PC-3 (cell line): ENCODE measurements at regions not wholly inside any gene's neighbourhood (a gene's known extent, or its start where the extent isn't known, plus 50 kb on each side); places are given as distances from the start of the nearest gene placed in this dataset.

Experiments
- ATAC-seq: fragments of 200-7000 bp; cut with Tn5 transposase; 2 replicates; pipeline ENCODE4 v1.9.1; 2020; ENCODE audit warnings: mild to moderate bottlenecking, moderate library complexity
- BruUV-seq: library from RNA; stranded (reverse); fragments of 400-500 nt; replicated peaks from 2 replicates; lab custom pipeline; 2021; lab: Mats Ljungman, UMichigan
- CTCF ChIA-PET: fragments of 300-600 bp; sonication (Branson Sonifier 250); formaldehyde crosslinking; loops from one replicate; lab custom pipeline; 2022; ENCODE audit warnings: antibody characterized with exemption; lab: Charles Lee
- POLR2A ChIA-PET: fragments of 300-600 bp; sonication (Branson Sonifier 250); formaldehyde crosslinking; loops from one replicate; lab custom pipeline; 2022; ENCODE audit warnings: antibody characterized with exemption; ENCODE audit not compliant: unreplicated experiment; lab: Charles Lee
- DNase-seq: peaks from one replicate; pipeline ENCODE4 v3.0.0-alpha.2; 2015
- H2AFZ ChIP-seq: fragments of 300-600 bp; sonication (generic); 2 replicates; pipeline ENCODE4 v1.6.0; 2016; ENCODE audit warnings: antibody characterized with exemption, low read length
- H3F3A ChIP-seq: fragments of 300-600 bp; sonication (generic); one replicate; pipeline ENCODE4 v1.6.0; 2017; ENCODE audit warnings: antibody characterized with exemption, low read length, control low read depth, mild to moderate bottlenecking; ENCODE audit not compliant: unreplicated experiment
- H3K27ac ChIP-seq: fragments of 300-600 bp; sonication (generic); 2 replicates; pipeline ENCODE4 v1.5.1; 2016; ENCODE audit warnings: mild to moderate bottlenecking, low read length
- H3K27me3 ChIP-seq: fragments of 300-600 bp; sonication (generic); 2 replicates; pipeline ENCODE4 v1.6.1; 2016; ENCODE audit warnings: low read length, mixed read lengths
- H3K36me3 ChIP-seq: fragments of 300-600 bp; sonication (generic); 2 replicates; pipeline ENCODE4 v1.6.1; 2016; ENCODE audit warnings: low read depth, mixed run types, low read length, mixed read lengths
- H3K4me1 ChIP-seq: fragments of 300-600 bp; sonication (generic); 2 replicates; pipeline ENCODE4 v1.5.1; 2016; ENCODE audit warnings: low read length; ENCODE audit not compliant: insufficient read depth
- H3K4me2 ChIP-seq: fragments of 300-600 bp; sonication (generic); 2 replicates; pipeline ENCODE4 v1.6.0; 2016; ENCODE audit warnings: low read length
- H3K4me3 ChIP-seq: fragments of 300-600 bp; sonication (generic); 2 replicates; pipeline ENCODE4 v1.5.1; 2016; ENCODE audit warnings: mild to moderate bottlenecking, low read length, mixed read lengths
- H3K79me2 ChIP-seq: fragments of 300-600 bp; sonication (generic); 2 replicates; pipeline ENCODE4 v1.6.1; 2017; ENCODE audit warnings: low read length, mixed read lengths
- H3K9ac ChIP-seq: fragments of 300-600 bp; sonication (generic); 2 replicates; pipeline ENCODE4 v1.6.0; 2016; ENCODE audit warnings: mild to moderate bottlenecking, low read length
- H3K9me2 ChIP-seq: fragments of 300-600 bp; sonication (generic); replicated peaks from 2 replicates; pipeline ENCODE4 v1.6.1; 2016; ENCODE audit warnings: mixed run types, low read length, mixed read lengths
- H3K9me3 ChIP-seq: fragments of 300-600 bp; sonication (generic); 2 replicates; pipeline ENCODE4 v1.6.1; 2016; ENCODE audit warnings: low read length, mixed read lengths
- H4K20me1 ChIP-seq: fragments of 300-600 bp; sonication (generic); 2 replicates; pipeline ENCODE4 v1.6.1; 2016; ENCODE audit warnings: low read length, mixed read lengths
- EZH2 ChIP-seq: fragments of 300-600 bp; sonication (generic); IDR thresholded peaks from one replicate; pipeline ENCODE4 v1.6.1; 2017; ENCODE audit warnings: antibody characterized with exemption, mild to moderate bottlenecking, low read length; ENCODE audit not compliant: unreplicated experiment
- EZH2phosphoT487 ChIP-seq: fragments of 300-600 bp; sonication (generic); IDR thresholded peaks from 2 replicates; pipeline ENCODE4 v1.6.1; 2018; ENCODE audit warnings: mild to moderate bottlenecking, antibody characterized with exemption, low read length, borderline replicate concordance
- intact Hi-C: fragments of 100-400 bp; cut with micrococcal nuclease; formaldehyde crosslinking; loops from 2 replicates; pipeline ENCODE4 v1.9.0; 2023
- TF ChIP-seq, protein P1 (sequence below): fragments of 300-600 bp; sonication (generic); conservative IDR thresholded peaks from 2 replicates; pipeline ENCODE4 v1.5.1; 2017; ENCODE audit warnings: antibody characterized with exemption, low read depth, mild to moderate bottlenecking, low read length

DNA sequence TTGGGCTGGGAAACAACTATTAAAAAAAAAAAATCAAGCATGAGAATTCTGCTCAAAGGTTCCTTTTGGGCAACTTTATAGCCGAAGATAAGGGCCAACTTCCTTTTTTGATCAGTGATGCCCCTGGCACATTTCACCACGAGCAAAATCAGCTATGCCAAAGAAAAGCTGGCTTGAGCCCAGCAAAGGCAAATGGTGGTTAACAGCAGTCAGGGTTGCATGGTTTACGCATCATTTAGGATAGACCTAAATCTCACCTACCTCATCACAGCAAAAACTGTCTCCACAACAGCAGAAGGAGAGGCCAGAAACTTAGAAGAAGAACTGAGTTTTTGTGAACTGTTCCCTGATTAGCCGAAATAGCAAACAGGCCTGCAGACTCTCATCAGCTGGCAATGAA, 220.1 kb upstream of the CDIN1 start:
- H3K9me3 ChIP-seq, result no peaks in the 10 kb centered on the region
- no peak overlapping the region for H3K9ac ChIP-seq
- H3K36me3 ChIP-seq, result no peaks in the 10 kb centered on the region
- TF ChIP-seq, protein P1, sequence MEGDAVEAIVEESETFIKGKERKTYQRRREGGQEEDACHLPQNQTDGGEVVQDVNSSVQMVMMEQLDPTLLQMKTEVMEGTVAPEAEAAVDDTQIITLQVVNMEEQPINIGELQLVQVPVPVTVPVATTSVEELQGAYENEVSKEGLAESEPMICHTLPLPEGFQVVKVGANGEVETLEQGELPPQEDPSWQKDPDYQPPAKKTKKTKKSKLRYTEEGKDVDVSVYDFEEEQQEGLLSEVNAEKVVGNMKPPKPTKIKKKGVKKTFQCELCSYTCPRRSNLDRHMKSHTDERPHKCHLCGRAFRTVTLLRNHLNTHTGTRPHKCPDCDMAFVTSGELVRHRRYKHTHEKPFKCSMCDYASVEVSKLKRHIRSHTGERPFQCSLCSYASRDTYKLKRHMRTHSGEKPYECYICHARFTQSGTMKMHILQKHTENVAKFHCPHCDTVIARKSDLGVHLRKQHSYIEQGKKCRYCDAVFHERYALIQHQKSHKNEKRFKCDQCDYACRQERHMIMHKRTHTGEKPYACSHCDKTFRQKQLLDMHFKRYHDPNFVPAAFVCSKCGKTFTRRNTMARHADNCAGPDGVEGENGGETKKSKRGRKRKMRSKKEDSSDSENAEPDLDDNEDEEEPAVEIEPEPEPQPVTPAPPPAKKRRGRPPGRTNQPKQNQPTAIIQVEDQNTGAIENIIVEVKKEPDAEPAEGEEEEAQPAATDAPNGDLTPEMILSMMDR, result no peak
- TF ChIP-seq EZH2phosphoT487, result no peak
- TF ChIP-seq EZH2, result no peak
- ChIA-PET CTCF (no interaction called here), POLR2A (no interaction called here)
- no peak for ATAC-seq
- no peak overlapping the region for H3K4me3 ChIP-seq
- no TSS peak for BruUV-seq
- H3K4me2 ChIP-seq, result no peak overlapping the region
- H3F3A ChIP-seq, result no peaks in the 10 kb centered on the region
- H3K79me2 ChIP-seq, result no peaks in the 10 kb centered on the region
- H2AFZ ChIP-seq, result no peak overlapping the region
- intact Hi-C loops, result no loop called here
- H4K20me1 ChIP-seq, result no peaks in the 10 kb centered on the region
- DNase-seq, result no peak
- no peak overlapping the region for H3K27ac ChIP-seq
- no peaks in the 10 kb centered on the region for H3K27me3 ChIP-seq
- H3K4me1 ChIP-seq, result peaks cover 7% of the 10 kb centered on the region; the same call in 1 of the 2 replicates
- H3K9me2 ChIP-seq, result no peaks in the 10 kb centered on the region

DNA sequence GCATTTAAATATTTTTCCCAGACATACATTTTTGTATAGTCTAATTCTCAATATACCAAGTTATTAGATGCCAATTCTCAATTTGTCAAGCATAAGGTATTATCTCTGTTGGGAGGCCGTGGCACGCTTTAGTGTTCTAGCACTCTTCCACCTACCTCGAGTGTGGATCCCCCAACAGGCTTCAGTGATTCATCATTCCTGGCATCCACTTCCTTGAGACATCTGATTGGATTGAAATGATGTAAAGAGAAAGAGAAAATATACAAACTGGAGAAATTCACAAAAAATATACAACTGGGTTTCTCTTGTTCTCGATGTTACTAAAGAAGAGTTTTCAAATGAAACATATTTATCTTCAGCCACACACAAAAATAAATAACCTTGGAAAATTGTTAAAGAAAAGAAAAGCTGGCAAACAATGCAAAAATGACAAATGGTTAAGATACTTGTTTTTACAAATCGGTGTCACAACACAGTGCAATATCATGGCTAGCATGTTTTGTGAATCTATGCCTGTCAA, 218.0 kb upstream of the CDIN1 start:
- H3K4me1 ChIP-seq, result peaks cover 7% of the 10 kb centered on the region; the same call in 1 of the 2 replicates

DNA sequence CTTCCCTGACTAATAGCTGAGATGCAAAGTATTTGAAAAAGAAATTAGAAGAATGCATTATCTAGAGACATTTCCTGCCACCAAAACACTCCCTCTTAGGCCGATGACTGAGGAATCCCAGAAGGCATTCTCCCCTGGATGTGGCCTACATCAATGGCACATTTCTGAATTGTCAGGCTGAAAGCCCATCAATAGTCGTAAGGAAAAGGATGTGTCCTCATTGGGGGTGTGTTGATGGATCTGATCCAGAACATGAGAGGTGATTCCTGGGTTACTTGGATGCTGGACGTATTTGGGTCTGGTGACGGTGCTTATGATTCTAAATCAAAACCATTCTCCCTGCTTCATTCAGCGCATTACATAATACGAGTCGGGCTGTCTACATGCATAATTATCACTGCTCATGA, 216.9 kb upstream of the CDIN1 start:
- no peaks in the 10 kb centered on the region for H3K27me3 ChIP-seq
- no peaks in the 10 kb centered on the region for H3K9me2 ChIP-seq
- H3K4me3 ChIP-seq, result no peak overlapping the region
- intact Hi-C loops, result no loop called here
- no peak overlapping the region for H3K27ac ChIP-seq
- no peaks in the 10 kb centered on the region for H3K36me3 ChIP-seq
- H3F3A ChIP-seq, result no peaks in the 10 kb centered on the region
- TF ChIP-seq EZH2, result no peak
- TF ChIP-seq, protein P1, result no peak
- TF ChIP-seq EZH2phosphoT487, result no peak
- no peaks in the 10 kb centered on the region for H4K20me1 ChIP-seq
- ChIA-PET POLR2A (no interaction called here), CTCF (no interaction called here)
- BruUV-seq, result no TSS peak
- H3K9ac ChIP-seq, result no peak overlapping the region
- H3K4me2 ChIP-seq, result no peak overlapping the region
- H3K4me1 ChIP-seq, result peaks cover 7% of the 10 kb centered on the region; the same call in 1 of the 2 replicates
- H2AFZ ChIP-seq, result no peak overlapping the region
- DNase-seq (no peak), ATAC-seq (no peak)
- no peaks in the 10 kb centered on the region for H3K9me3 ChIP-seq
- H3K79me2 ChIP-seq, result no peaks in the 10 kb centered on the region

More for the DNA sequence above, 218.0 kb upstream of the CDIN1 start:
- no peak overlapping the region for H3K4me2 ChIP-seq
- BruUV-seq, result no TSS peak
- H3K27ac ChIP-seq, result no peak overlapping the region
- H3K9ac ChIP-seq, result no peak overlapping the region
- H3K27me3 ChIP-seq, result no peaks in the 10 kb centered on the region
- ChIA-PET CTCF (no interaction called here), POLR2A (no interaction called here)
- intact Hi-C loops, result no loop called here
- TF ChIP-seq EZH2phosphoT487 (no peak), EZH2 (no peak)
- TF ChIP-seq, protein P1, result no peak
- H4K20me1 ChIP-seq, result no peaks in the 10 kb centered on the region
- no peak overlapping the region for H3K4me3 ChIP-seq
- ATAC-seq, result no peak
- no peak overlapping the region for H2AFZ ChIP-seq
- DNase-seq, result peak; percentile 22
- H3K9me2 ChIP-seq, result no peaks in the 10 kb centered on the region
- no peaks in the 10 kb centered on the region for H3K36me3 ChIP-seq
- no peaks in the 10 kb centered on the region for H3K9me3 ChIP-seq
- no peaks in the 10 kb centered on the region for H3K79me2 ChIP-seq
- H3F3A ChIP-seq, result no peaks in the 10 kb centered on the region
